ENCODE measurements at regions not wholly inside any gene's neighbourhood (a gene's known extent, or its start where the extent isn't known, plus 50 kb on each side); places are given as distances from the start of the nearest gene placed in this dataset.

DNA sequence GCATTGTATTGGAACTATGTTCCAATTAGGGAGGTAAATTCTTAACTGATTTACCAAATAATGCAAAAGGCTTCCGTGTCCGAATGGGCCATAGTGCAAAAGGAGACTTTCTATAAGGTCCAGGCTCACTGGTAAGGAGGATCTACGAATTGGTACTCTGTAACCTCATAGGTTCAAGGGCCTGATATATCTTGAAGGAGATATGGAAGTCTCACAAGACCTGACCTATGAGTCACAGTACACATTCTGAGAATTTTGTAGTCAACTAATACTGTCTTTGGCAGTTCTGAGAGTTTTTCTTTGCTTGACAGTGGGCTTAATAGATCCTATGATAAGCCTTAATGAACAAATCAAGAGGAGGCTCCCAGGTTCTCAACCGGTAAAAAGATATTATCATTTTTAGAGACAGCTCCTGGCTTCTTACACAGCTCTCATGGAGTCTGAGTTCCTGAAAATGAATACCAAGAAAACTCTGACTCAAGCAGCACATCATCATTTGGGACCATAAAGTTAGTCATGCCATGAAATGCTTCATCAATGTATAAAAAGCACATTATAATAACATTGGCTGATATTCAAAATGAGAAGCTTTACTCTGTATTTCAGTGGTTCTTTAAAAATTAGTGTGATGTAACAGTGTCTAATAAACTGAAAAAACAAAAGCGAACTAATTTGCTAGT, 1275.2 kb upstream of the CRIM1 start:
- TF ChIP-seq, protein P1, sequence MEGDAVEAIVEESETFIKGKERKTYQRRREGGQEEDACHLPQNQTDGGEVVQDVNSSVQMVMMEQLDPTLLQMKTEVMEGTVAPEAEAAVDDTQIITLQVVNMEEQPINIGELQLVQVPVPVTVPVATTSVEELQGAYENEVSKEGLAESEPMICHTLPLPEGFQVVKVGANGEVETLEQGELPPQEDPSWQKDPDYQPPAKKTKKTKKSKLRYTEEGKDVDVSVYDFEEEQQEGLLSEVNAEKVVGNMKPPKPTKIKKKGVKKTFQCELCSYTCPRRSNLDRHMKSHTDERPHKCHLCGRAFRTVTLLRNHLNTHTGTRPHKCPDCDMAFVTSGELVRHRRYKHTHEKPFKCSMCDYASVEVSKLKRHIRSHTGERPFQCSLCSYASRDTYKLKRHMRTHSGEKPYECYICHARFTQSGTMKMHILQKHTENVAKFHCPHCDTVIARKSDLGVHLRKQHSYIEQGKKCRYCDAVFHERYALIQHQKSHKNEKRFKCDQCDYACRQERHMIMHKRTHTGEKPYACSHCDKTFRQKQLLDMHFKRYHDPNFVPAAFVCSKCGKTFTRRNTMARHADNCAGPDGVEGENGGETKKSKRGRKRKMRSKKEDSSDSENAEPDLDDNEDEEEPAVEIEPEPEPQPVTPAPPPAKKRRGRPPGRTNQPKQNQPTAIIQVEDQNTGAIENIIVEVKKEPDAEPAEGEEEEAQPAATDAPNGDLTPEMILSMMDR (IDR thresholded peaks at IDR 0.05; ENCODE audit: control extremely low read depth in 1 of 3, insufficient read depth in 1 of 3, low read depth in 1 of 3, low read length in 3 of 3): no peak
- no peak for TF ChIP-seq CHD2 (IDR thresholded peaks at IDR 0.05; ENCODE audit: low read length)
- TF ChIP-seq EZH2 (IDR thresholded peaks at IDR 0.05; ENCODE audit: low read depth, low read length, severe bottlenecking): no peak
- TF ChIP-seq SP4 (IDR thresholded peaks at IDR 0.05; ENCODE audit: low read length): no peak
- TF ChIP-seq EGR1 (IDR thresholded peaks at IDR 0.05; ENCODE audit: borderline replicate concordance, low read depth, low read length): no peak
- no peak for TF ChIP-seq BRCA1 (IDR thresholded peaks at IDR 0.05; ENCODE audit: low read depth, low read length)
- no peak for TF ChIP-seq YY1 (IDR thresholded peaks at IDR 0.05; ENCODE audit: low read depth, low read length)
- TF ChIP-seq EP300 (IDR thresholded peaks at IDR 0.05; ENCODE audit: borderline replicate concordance in 1 of 2, low read depth in 2 of 2, low read length in 2 of 2): no peak
- TF ChIP-seq JUND (IDR thresholded peaks at IDR 0.05; ENCODE audit: low read length): no peak
- TF ChIP-seq SP2 (IDR thresholded peaks at IDR 0.05; ENCODE audit: low read length): no peak
- no peak for TF ChIP-seq GTF2F1 (IDR thresholded peaks at IDR 0.05; ENCODE audit: borderline replicate concordance, low read depth, low read length)

Measured in H1 (cell line).